CD14-positive monocyte (primary cell): ENCODE measurements at regions not wholly inside any gene's neighbourhood (a gene's known extent, or its start where the extent isn't known, plus 50 kb on each side); places are given as distances from the start of the nearest gene placed in this dataset.

Source experiments
- DNase-seq, 3 donors: peaks; one replicate each; pipeline ENCODE4 v3.0.0-alpha.2; 2011 to 2022
- H2AFZ ChIP-seq: 2 replicates; pipeline ENCODE4 v1.6.0; 2012; ENCODE audit warnings: mild to moderate bottlenecking, low read depth, low read length, inconsistent platforms; ENCODE audit not compliant: insufficient read depth, poor library complexity, severe bottlenecking
- H3K27ac ChIP-seq, 2 donors: 1 replicate in 1 of 2; 2 replicates in 1 of 2; pipeline ENCODE4 v1.5.1; 2012 to 2013; ENCODE audit warnings: low read length in 2 of 2, control low read depth in 1 of 2, inconsistent platforms in 1 of 2, low read depth in 1 of 2, mild to moderate bottlenecking in 1 of 2
- H3K27me3 ChIP-seq, 2 donors: one replicate each; pipeline versions ENCODE4 v1.6.0 to v1.6.1; 2011 to 2013; ENCODE audit warnings: low read length in 2 of 2; ENCODE audit not compliant: control insufficient read depth in 2 of 2, insufficient read depth in 2 of 2
- H3K36me3 ChIP-seq, 2 donors: replicated peaks in 1 of 2; 1 replicate in 1 of 2; 2 replicates in 1 of 2; pipeline versions ENCODE4 v1.5.1 to v1.6.1; 2012 to 2013; ENCODE audit warnings: low read length in 2 of 2, control low read depth in 1 of 2, inconsistent platforms in 1 of 2, mild to moderate bottlenecking in 1 of 2; ENCODE audit not compliant: insufficient read depth in 2 of 2, control insufficient read depth in 1 of 2
- H3K4me1 ChIP-seq, 2 donors: 1 replicate in 1 of 2; 2 replicates in 1 of 2; pipeline versions ENCODE4 v1.5.1 to v1.6.1; 2012 to 2013; ENCODE audit warnings: low read length in 2 of 2, control low read depth in 1 of 2, inconsistent platforms in 1 of 2, mild to moderate bottlenecking in 1 of 2, moderate library complexity in 1 of 2; ENCODE audit not compliant: insufficient read depth in 2 of 2, control insufficient read depth in 1 of 2
- H3K4me2 ChIP-seq: replicated peaks from 2 replicates; pipeline ENCODE3; 2012; ENCODE audit warnings: low read length, moderate library complexity, mild to moderate bottlenecking; ENCODE audit not compliant: poor library complexity, severe bottlenecking; ENCODE audit errors: extremely low read depth
- H3K4me3 ChIP-seq, 3 experiments: fragments of 200-600 bp in 1 of 3; sonication (generic) in 1 of 3; replicated peaks in 1 of 3; 1 replicate in 2 of 3; 2 replicates in 1 of 3; pipeline ENCODE4 v1.5.1; 2011 to 2013; ENCODE audit warnings: low read length in 3 of 3, mild to moderate bottlenecking in 3 of 3, control low read depth in 2 of 3, low read depth in 2 of 3, inconsistent platforms in 1 of 3, moderate library complexity in 1 of 3
- H3K79me2 ChIP-seq: 2 replicates; pipeline ENCODE4 v1.6.0; 2012; ENCODE audit warnings: mild to moderate bottlenecking, control low read depth, inconsistent platforms, low read length, moderate library complexity; ENCODE audit not compliant: insufficient read depth
- H3K9ac ChIP-seq: 2 replicates; pipeline ENCODE4 v1.6.0; 2017; ENCODE audit warnings: low read length, mild to moderate bottlenecking; ENCODE audit not compliant: insufficient read depth, poor library complexity, severe bottlenecking
- H3K9me3 ChIP-seq, 2 donors: replicated peaks in 1 of 2; 1 replicate in 1 of 2; 2 replicates in 1 of 2; pipeline versions ENCODE4 v1.5.1 to v1.6.1; 2012 to 2013; ENCODE audit warnings: low read length in 2 of 2, control low read depth in 1 of 2; ENCODE audit not compliant: control insufficient read depth in 1 of 2, insufficient read depth in 1 of 2
- H4K20me1 ChIP-seq: 2 replicates; pipeline ENCODE4 v1.6.0; 2012; ENCODE audit warnings: mild to moderate bottlenecking, low read length, control low read depth, moderate library complexity; ENCODE audit not compliant: insufficient read depth
- H3K27ac Mint-ChIP-seq, 7 donors: one replicate each; pipeline ENCODE4 v1.8.0; 2020; ENCODE audit warnings: mild to moderate bottlenecking in 7 of 7, mixed read lengths in 7 of 7, moderate library complexity in 6 of 7, inconsistent platforms in 2 of 7
- H3K27me3 Mint-ChIP-seq, 3 donors: one replicate each; pipeline ENCODE4 v1.8.0; 2021 to 2022; ENCODE audit warnings: low read depth in 3 of 3, mild to moderate bottlenecking in 3 of 3, mixed read lengths in 3 of 3, moderate library complexity in 3 of 3, inconsistent platforms in 1 of 3
- H3K36me3 Mint-ChIP-seq, 2 donors: one replicate each; pipeline ENCODE4 v1.8.0; 2020; ENCODE audit warnings: mixed read lengths in 2 of 2, inconsistent platforms in 1 of 2, mild to moderate bottlenecking in 1 of 2
- H3K4me1 Mint-ChIP-seq: one replicate; pipeline ENCODE4 v1.8.0; 2020; ENCODE audit warnings: mild to moderate bottlenecking, mixed read lengths
- H3K4me3 Mint-ChIP-seq, 2 donors: one replicate each; pipeline ENCODE4 v1.8.0; 2020; ENCODE audit warnings: mild to moderate bottlenecking in 2 of 2, mixed read lengths in 2 of 2, moderate library complexity in 1 of 2
- H3K9me3 Mint-ChIP-seq, 7 donors: one replicate each; pipeline ENCODE4 v1.8.0; 2020 to 2022; ENCODE audit warnings: mixed read lengths in 7 of 7, mild to moderate bottlenecking in 6 of 7, moderate library complexity in 6 of 7, inconsistent platforms in 2 of 7
- WGBS: methylation state at CpG from one replicate; pipeline ENCODE4 v1.1.5; 2013; ENCODE audit warnings: missing lambda C conversion rate; ENCODE audit not compliant: insufficient coverage; 5-methylcytosine and 5-hydroxymethylcytosine counted together
- intact Hi-C, 2 donors: fragments of 100-400 bp; cut with micrococcal nuclease; formaldehyde crosslinking; loops; one replicate each; pipeline versions ENCODE4 v1.15.0 to v1.15.1; 2023
- TF ChIP-seq, protein P1 (sequence below): fragments of 200-600 bp; IDR thresholded peaks from one replicate; pipeline ENCODE4 v1.8.0; 2022; ENCODE audit warnings: antibody characterized with exemption, mild to moderate bottlenecking

DNA sequence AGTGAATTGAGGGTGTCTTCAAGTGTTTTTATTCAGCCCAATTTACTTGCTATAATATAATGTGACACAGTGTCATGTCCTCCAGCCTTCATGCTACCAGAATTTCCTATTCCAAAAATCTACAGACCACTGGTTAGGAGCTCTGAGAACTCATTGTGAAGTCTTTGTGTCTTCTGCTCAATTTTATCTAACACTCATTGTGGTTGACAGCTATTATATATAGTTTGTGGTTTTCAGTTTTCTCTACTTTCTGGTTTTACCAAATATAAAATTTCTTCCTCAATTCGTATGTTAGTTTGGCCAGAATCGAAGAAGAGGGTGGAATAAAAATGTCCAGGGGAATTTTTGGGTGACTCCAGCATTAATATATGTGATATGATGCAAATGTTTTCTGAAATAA is 509.3 kb upstream of the NUDT12 start:
- intact Hi-C loops, result no loop called here
- WGBS, result no CpG with 5 or more reads among the region's 2 CpGs
- H3K79me2 ChIP-seq, result no peaks in the 10 kb centered on the region
- Mint-ChIP-seq H3K4me3 (no peak overlapping the region), H3K36me3 (no peaks in the 10 kb centered on the region), H3K4me1 (no peaks in the 10 kb centered on the region), H3K27ac (no peak overlapping the region), H3K9me3 (peaks cover 8 to 25% (median 16%) of the 10 kb centered on the region in 7 donors), H3K27me3 (peaks cover 0 to 3% (median 0%) of the 10 kb centered on the region in 3 donors)
- H3K36me3 ChIP-seq, result no peaks in the 10 kb centered on the region
- no peak overlapping the region for H2AFZ ChIP-seq
- H3K9me3 ChIP-seq, result no peaks in the 10 kb centered on the region
- no peak overlapping the region for H3K9ac ChIP-seq
- TF ChIP-seq, protein P1, sequence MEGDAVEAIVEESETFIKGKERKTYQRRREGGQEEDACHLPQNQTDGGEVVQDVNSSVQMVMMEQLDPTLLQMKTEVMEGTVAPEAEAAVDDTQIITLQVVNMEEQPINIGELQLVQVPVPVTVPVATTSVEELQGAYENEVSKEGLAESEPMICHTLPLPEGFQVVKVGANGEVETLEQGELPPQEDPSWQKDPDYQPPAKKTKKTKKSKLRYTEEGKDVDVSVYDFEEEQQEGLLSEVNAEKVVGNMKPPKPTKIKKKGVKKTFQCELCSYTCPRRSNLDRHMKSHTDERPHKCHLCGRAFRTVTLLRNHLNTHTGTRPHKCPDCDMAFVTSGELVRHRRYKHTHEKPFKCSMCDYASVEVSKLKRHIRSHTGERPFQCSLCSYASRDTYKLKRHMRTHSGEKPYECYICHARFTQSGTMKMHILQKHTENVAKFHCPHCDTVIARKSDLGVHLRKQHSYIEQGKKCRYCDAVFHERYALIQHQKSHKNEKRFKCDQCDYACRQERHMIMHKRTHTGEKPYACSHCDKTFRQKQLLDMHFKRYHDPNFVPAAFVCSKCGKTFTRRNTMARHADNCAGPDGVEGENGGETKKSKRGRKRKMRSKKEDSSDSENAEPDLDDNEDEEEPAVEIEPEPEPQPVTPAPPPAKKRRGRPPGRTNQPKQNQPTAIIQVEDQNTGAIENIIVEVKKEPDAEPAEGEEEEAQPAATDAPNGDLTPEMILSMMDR, result no peak
- no peaks in the 10 kb centered on the region for H3K27me3 ChIP-seq
- DNase-seq, result no peak
- no peak overlapping the region for H3K4me2 ChIP-seq
- H3K4me3 ChIP-seq, result no peak overlapping the region
- H4K20me1 ChIP-seq, result no peaks in the 10 kb centered on the region
- no peak overlapping the region for H3K27ac ChIP-seq
- no peaks in the 10 kb centered on the region for H3K4me1 ChIP-seq

DNA sequence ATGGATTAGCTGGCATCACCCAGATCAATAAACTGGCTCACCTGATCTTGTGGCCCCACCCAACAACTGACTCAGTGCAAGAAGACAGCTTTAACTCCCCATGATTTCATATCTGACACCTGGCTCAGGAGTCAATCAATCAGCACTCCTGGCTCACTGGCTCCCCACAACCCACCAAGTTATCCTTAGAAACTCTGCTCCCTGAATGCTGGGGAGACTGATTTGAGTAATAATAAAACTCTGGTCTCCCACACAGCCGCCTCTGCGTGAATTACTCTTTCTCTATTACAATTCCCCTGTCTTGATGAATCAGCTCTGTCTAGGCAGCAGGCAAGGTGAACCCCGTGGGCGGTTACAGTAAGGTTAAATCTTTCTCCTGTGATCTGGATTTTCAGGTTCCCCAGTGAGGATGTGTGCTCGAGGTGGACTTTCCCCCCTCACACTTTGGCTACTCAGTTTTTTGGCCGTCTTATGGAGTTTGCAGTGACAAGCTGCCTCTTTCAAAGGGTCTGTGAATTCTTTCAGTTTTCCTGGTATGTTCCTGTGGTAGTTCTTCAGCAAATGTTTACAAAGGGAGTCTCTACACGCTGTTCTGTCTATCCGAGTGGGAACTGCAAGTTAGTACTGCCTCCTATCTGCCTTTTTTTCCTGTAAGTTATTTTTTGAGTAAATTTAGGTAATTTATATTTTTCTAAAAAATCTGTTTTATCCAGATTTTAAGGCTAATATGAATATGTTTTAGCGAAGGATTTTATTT is 500.2 kb upstream of the NUDT12 start:
- Mint-ChIP-seq H3K36me3 (no peaks in the 10 kb centered on the region), H3K27me3 (no peaks in the 10 kb centered on the region), H3K4me3 (no peak overlapping the region), H3K27ac (no peak overlapping the region), H3K9me3 (peaks cover 6 to 18% (median 10%) of the 10 kb centered on the region in 7 donors), H3K4me1 (no peaks in the 10 kb centered on the region)
- no peaks in the 10 kb centered on the region for H3K79me2 ChIP-seq
- H3K4me1 ChIP-seq, result no peaks in the 10 kb centered on the region
- no peak overlapping the region for H3K4me3 ChIP-seq
- no peak for DNase-seq
- H2AFZ ChIP-seq, result no peak overlapping the region
- no peaks in the 10 kb centered on the region for H4K20me1 ChIP-seq
- no peak overlapping the region for H3K27ac ChIP-seq
- WGBS, result no CpG with 5 or more reads among the region's 9 CpGs
- H3K9ac ChIP-seq, result no peak overlapping the region
- intact Hi-C loops, result no loop called here
- no peak overlapping the region for H3K4me2 ChIP-seq
- H3K36me3 ChIP-seq, result no peaks in the 10 kb centered on the region
- peaks cover 7 to 13% of the 10 kb centered on the region in 2 donors for H3K9me3 ChIP-seq
- TF ChIP-seq, protein P1, result no peak
- H3K27me3 ChIP-seq, result no peaks in the 10 kb centered on the region
